Keratinocyte (primary cell): ENCODE measurements at regions not wholly inside any gene's neighbourhood (a gene's known extent, or its start where the extent isn't known, plus 50 kb on each side); places are given as distances from the start of the nearest gene placed in this dataset.

Experiments used
- DNase-seq: peaks from one replicate; pipeline ENCODE4 v3.0.0-alpha.2; 2011; ENCODE audit warnings: low read depth, missing footprints, low spot score
- FAIRE-seq: peaks from 2 replicates; lab custom pipeline; 2011; peaks lifted over from hg19 to GRCh38; lab: Jason Lieb, UNC
- H2AFZ ChIP-seq: 2 replicates; pipeline ENCODE4 v1.6.0; 2012; ENCODE audit warnings: low read length, control low read depth, inconsistent platforms; ENCODE audit not compliant: control insufficient read depth
- H3K27ac ChIP-seq: 2 replicates; pipeline ENCODE4 v1.5.1; 2011; ENCODE audit warnings: low read length; ENCODE audit not compliant: control insufficient read depth, insufficient read depth
- H3K27me3 ChIP-seq: 3 replicates; pipeline ENCODE4 v1.6.0; 2011; ENCODE audit warnings: low read length; ENCODE audit not compliant: control insufficient read depth, insufficient read depth; ENCODE audit errors: extremely low read depth
- H3K36me3 ChIP-seq, 2 experiments: 2 replicates in 1 of 2; 3 replicates in 1 of 2; pipeline ENCODE4 v1.5.1; 2011; ENCODE audit warnings: low read length in 2 of 2, mild to moderate bottlenecking in 1 of 2; ENCODE audit not compliant: control insufficient read depth in 2 of 2, insufficient read depth in 2 of 2; ENCODE audit errors: extremely low read depth in 1 of 2
- H3K4me1 ChIP-seq: 3 replicates; pipeline ENCODE4 v1.5.1; 2011; ENCODE audit warnings: low read length; ENCODE audit not compliant: control insufficient read depth, insufficient read depth; ENCODE audit errors: extremely low read depth
- H3K4me2 ChIP-seq: 3 replicates; pipeline ENCODE4 v1.6.0; 2011; ENCODE audit warnings: low read depth, low read length; ENCODE audit not compliant: control insufficient read depth, insufficient read depth; ENCODE audit errors: extremely low read depth
- H3K4me3 ChIP-seq, 3 experiments: fragments of 200-600 bp in 1 of 3; sonication (generic) in 1 of 3; 2 replicates in 2 of 3; 3 replicates in 1 of 3; pipeline ENCODE4 v1.5.1; 2011 to 2016; ENCODE audit warnings: low read length in 3 of 3, mild to moderate bottlenecking in 3 of 3, control low read depth in 2 of 3, inconsistent platforms in 1 of 3, low read depth in 1 of 3, mixed read lengths in 1 of 3, mixed run types in 1 of 3, moderate library complexity in 1 of 3; ENCODE audit not compliant: control insufficient read depth in 2 of 3, insufficient read depth in 2 of 3; ENCODE audit errors: extremely low read depth in 1 of 3
- H3K79me2 ChIP-seq: 2 replicates; pipeline ENCODE4 v1.6.0; 2012; ENCODE audit warnings: low read length; ENCODE audit not compliant: control insufficient read depth, insufficient read depth
- H3K9ac ChIP-seq: 3 replicates; pipeline ENCODE4 v1.6.0; 2011; ENCODE audit warnings: low read length; ENCODE audit not compliant: control insufficient read depth, insufficient read depth; ENCODE audit errors: extremely low read depth
- H3K9me1 ChIP-seq: 3 replicates; pipeline ENCODE4 v1.6.0; 2011; ENCODE audit warnings: low read length; ENCODE audit not compliant: control insufficient read depth, insufficient read depth; ENCODE audit errors: extremely low read depth
- H3K9me3 ChIP-seq: 2 replicates; pipeline ENCODE4 v1.5.1; 2012; ENCODE audit warnings: low read depth, low read length; ENCODE audit not compliant: control insufficient read depth
- H4K20me1 ChIP-seq: 3 replicates; pipeline ENCODE4 v1.6.0; 2011; ENCODE audit warnings: low read length; ENCODE audit not compliant: control insufficient read depth, insufficient read depth; ENCODE audit errors: extremely low read depth
- CTCF ChIP-seq, 3 experiments: IDR thresholded peaks in 1 of 3; conservative IDR thresholded peaks in 1 of 3; optimal IDR thresholded peaks in 1 of 3; 2 replicates in 2 of 3; 3 replicates in 1 of 3; pipeline versions ENCODE3 to v1.5.1; 2011; ENCODE audit warnings: low read length in 3 of 3, mild to moderate bottlenecking in 3 of 3, moderate library complexity in 2 of 3, control low read depth in 1 of 3, inconsistent platforms in 1 of 3; ENCODE audit not compliant: insufficient read depth in 2 of 3; ENCODE audit errors: extremely low read depth in 1 of 3
- EZH2 ChIP-seq: IDR thresholded peaks from one replicate; pipeline ENCODE4 v1.6.1; 2012; ENCODE audit warnings: inconsistent platforms, mild to moderate bottlenecking, low read length, moderate library complexity
- dilution Hi-C: fragments of 300-500 bp; cut with MboI; formaldehyde crosslinking; loops from one replicate; pipeline ENCODE4 v1.7.0; 2020; ENCODE audit warnings: low sequenced_read_pairs; ENCODE audit not compliant: extremely low pct_ligation_motif_present

- FAIRE-seq (no peak), DNase-seq (no peak)
- Histone ChIP-seq H3K27ac (no peak overlapping the region), H3K9me1 (no peaks in the 10 kb centered on the region), H2AFZ (no peak overlapping the region), H4K20me1 (no peaks in the 10 kb centered on the region), H3K36me3 (no peaks in the 10 kb centered on the region), H3K27me3 (no peaks in the 10 kb centered on the region), H3K4me2 (no peak overlapping the region), H3K9me3 (no peaks in the 10 kb centered on the region), H3K4me1 (peaks cover 8% of the 10 kb centered on the region), H3K4me3 (no peak overlapping the region), H3K9ac (no peak overlapping the region), H3K79me2 (no peaks in the 10 kb centered on the region)
- TF ChIP-seq EZH2 (no peak), CTCF (optimal IDR thresholded peaks at IDR 0.05 in 1 of 3, IDR thresholded peaks at IDR 0.05 in 1 of 3, conservative IDR thresholded peaks at IDR 0.05 in 1 of 3; ENCODE audit: extremely low read depth in 1 of 3, insufficient read depth in 2 of 3, low read length in 3 of 3) (no peak)
- dilution Hi-C loops, result no loop called here
These were observed 73.9 kb upstream of the EFNA5 start for GRCh38 chr5:107744418-107745330.

GRCh38 chr5:107743373-107744000 is 72.8 kb upstream of the EFNA5 start:
- H3K4me2 ChIP-seq, result peak overlapping the region; percentile 18
- TF ChIP-seq EZH2, result no peak
- TF ChIP-seq CTCF (optimal IDR thresholded peaks at IDR 0.05 in 1 of 3, IDR thresholded peaks at IDR 0.05 in 1 of 3, conservative IDR thresholded peaks at IDR 0.05 in 1 of 3; ENCODE audit: extremely low read depth in 1 of 3, insufficient read depth in 2 of 3, low read length in 3 of 3), result no peak
- no peaks in the 10 kb centered on the region for H3K9me1 ChIP-seq
- no peaks in the 10 kb centered on the region for H3K36me3 ChIP-seq
- H3K9me3 ChIP-seq, result no peaks in the 10 kb centered on the region
- dilution Hi-C loops, result no loop called here
- no peak overlapping the region for H3K9ac ChIP-seq
- H4K20me1 ChIP-seq, result no peaks in the 10 kb centered on the region
- H3K27me3 ChIP-seq, result no peaks in the 10 kb centered on the region
- DNase-seq (peak; percentile 26), FAIRE-seq (peak; percentile 83)
- no peak overlapping the region for H2AFZ ChIP-seq
- H3K4me3 ChIP-seq, result no peak overlapping the region
- no peaks in the 10 kb centered on the region for H3K79me2 ChIP-seq
- peaks cover 11% of the 10 kb centered on the region for H3K4me1 ChIP-seq
- no peak overlapping the region for H3K27ac ChIP-seq
